HG03025 (cell line): ENCODE measurements at regions not wholly inside any gene's neighbourhood (a gene's known extent, or its start where the extent isn't known, plus 50 kb on each side); places are given as distances from the start of the nearest gene placed in this dataset.

Experiments
- ATAC-seq: cut with Tn5 transposase; IDR thresholded peaks from one replicate; pipeline ENCODE4 v1.9.1; 2021; ENCODE audit warnings: mild to moderate bottlenecking, moderate library complexity; ENCODE audit not compliant: unreplicated experiment, low FRiP score

- no peak for ATAC-seq
Measured at GRCh38 chr7:45501791-45502190, 72.4 kb upstream of the ADCY1 start.

GRCh38 chr7:45506059-45506458, 68.1 kb upstream of the ADCY1 start:
- ATAC-seq, result no peak

- no peak for ATAC-seq
Measured at GRCh38 chr7:45509222-45509621, 64.9 kb upstream of the ADCY1 start.

- ATAC-seq, result no peak
Measured at GRCh38 chr7:45511721-45512597, 62.2 kb upstream of the ADCY1 start.

- no peak for ATAC-seq
Measured at GRCh38 chr7:45514944-45515343, 59.2 kb upstream of the ADCY1 start.

- no peak for ATAC-seq
Measured at GRCh38 chr7:45515346-45515745, 58.8 kb upstream of the ADCY1 start.
